GM12878 (cell line): ENCODE measurements at regions not wholly inside any gene's neighbourhood (a gene's known extent, or its start where the extent isn't known, plus 50 kb on each side); places are given as distances from the start of the nearest gene placed in this dataset.

Experiments
- ATAC-seq: fragments of 200-7000 bp; cut with Tn5 transposase; 3 replicates; pipeline ENCODE4 v1.9.1; 2020; ENCODE audit warnings: mild to moderate bottlenecking, moderate library complexity
- BruUV-seq: library from RNA; stranded (reverse); fragments of 400-500 nt; replicated peaks from 2 replicates; lab custom pipeline; 2021; lab: Mats Ljungman, UMichigan
- CTCF ChIA-PET: fragments of 300-600 bp; sonication (Branson Sonifier 250); formaldehyde crosslinking; extraction: SDS; loops from one replicate; lab custom pipeline; 2021; ENCODE audit warnings: inconsistent platforms; lab: Yijun Ruan, JAX
- POLR2A ChIA-PET: fragments of 350-600 bp; formaldehyde crosslinking; extraction: SDS; loops from one replicate; lab custom pipeline; 2021; ENCODE audit warnings: inconsistent platforms; lab: Charles Lee
- RAD21 ChIA-PET: fragments of 300-600 bp; sonication (Branson Sonifier 250); formaldehyde crosslinking; loops from one replicate; lab custom pipeline; 2023; ENCODE audit warnings: antibody characterized with exemption; ENCODE audit not compliant: unreplicated experiment; lab: Charles Lee
- SMC1A ChIA-PET: fragments of 300-600 bp; sonication (Branson Sonifier 250); formaldehyde crosslinking; loops from one replicate; lab custom pipeline; 2023; ENCODE audit not compliant: unreplicated experiment, uncharacterized antibody; lab: Charles Lee
- DNase-seq: peaks from one replicate; pipeline ENCODE4 v3.0.0-alpha.2; 2011; ENCODE audit warnings: low read depth, low spot score
- FAIRE-seq: peaks from 3 replicates; lab custom pipeline; 2011; peaks lifted over from hg19 to GRCh38; lab: Jason Lieb, UNC
- H2AFZ ChIP-seq: 2 replicates; pipeline ENCODE4 v1.6.0; 2011; ENCODE audit warnings: low read depth, low read length, control low read depth; ENCODE audit not compliant: control insufficient read depth
- H3K27ac ChIP-seq: 2 replicates; pipeline ENCODE4 v1.5.1; 2011; ENCODE audit warnings: control low read depth; ENCODE audit not compliant: control insufficient read depth, insufficient read depth
- H3K27me3 ChIP-seq, 2 experiments: replicated peaks in 1 of 2; 2 replicates each; pipeline versions ENCODE4 v1.6.0 to v1.6.1; 2011; ENCODE audit warnings: low read length in 1 of 2; ENCODE audit not compliant: control insufficient read depth in 2 of 2, insufficient read depth in 2 of 2
- H3K36me3 ChIP-seq, 2 experiments: 2 replicates each; pipeline ENCODE4 v1.5.1; 2011; ENCODE audit warnings: low read length in 1 of 2; ENCODE audit not compliant: control insufficient read depth in 2 of 2, insufficient read depth in 2 of 2
- H3K4me1 ChIP-seq: 2 replicates; pipeline ENCODE4 v1.6.1; 2011; ENCODE audit warnings: mild to moderate bottlenecking, low read length, moderate library complexity, mixed read lengths; ENCODE audit not compliant: control insufficient read depth, insufficient read depth
- H3K4me2 ChIP-seq: 2 replicates; pipeline ENCODE4 v1.6.0; 2011; ENCODE audit warnings: control low read depth; ENCODE audit not compliant: control insufficient read depth, insufficient read depth
- H3K4me3 ChIP-seq: fragments of 200-600 bp; sonication (generic); 2 replicates; pipeline ENCODE4 v1.5.1; 2016
- H3K79me2 ChIP-seq: 2 replicates; pipeline ENCODE4 v1.6.0; 2011; ENCODE audit warnings: low read length; ENCODE audit not compliant: control insufficient read depth, insufficient read depth
- H3K9ac ChIP-seq: 2 replicates; pipeline ENCODE4 v1.8.0; 2011; ENCODE audit warnings: low read length, control low read depth, mixed read lengths; ENCODE audit not compliant: control insufficient read depth, insufficient read depth
- H3K9me3 ChIP-seq: replicated peaks from 3 replicates; pipeline ENCODE4 v1.5.1; 2011; ENCODE audit warnings: mild to moderate bottlenecking, low read length; ENCODE audit not compliant: control insufficient read depth, insufficient read depth
- H4K20me1 ChIP-seq: 2 replicates; pipeline ENCODE4 v1.6.0; 2011; ENCODE audit not compliant: control insufficient read depth, insufficient read depth
- ATF2 ChIP-seq: IDR thresholded peaks from 2 replicates; pipeline ENCODE4 v1.6.1; 2012; ENCODE audit warnings: low read length, inconsistent platforms
- BCL3 ChIP-seq: IDR thresholded peaks from 2 replicates; pipeline ENCODE4 v1.6.1; 2011; ENCODE audit warnings: borderline replicate concordance, low read depth, mild to moderate bottlenecking, moderate library complexity, low read length; ENCODE audit not compliant: insufficient read depth, poor library complexity, severe bottlenecking
- BCLAF1 ChIP-seq: fragments of 450-650 bp; IDR thresholded peaks from 2 replicates; pipeline ENCODE4 v1.6.1; 2017; ENCODE audit warnings: antibody characterized with exemption, mild to moderate bottlenecking, moderate library complexity
- GATAD2B ChIP-seq: fragments of 450-650 bp; conservative IDR thresholded peaks from 2 replicates; pipeline ENCODE4 v1.6.1; 2017; ENCODE audit warnings: low read depth, mild to moderate bottlenecking, moderate library complexity
- JUND ChIP-seq: IDR thresholded peaks from 2 replicates; pipeline ENCODE4 v1.6.1; 2012; ENCODE audit warnings: low read depth, mild to moderate bottlenecking, low read length, improper control_type of control experiment, moderate library complexity
- LARP7 ChIP-seq: fragments of 450-650 bp; IDR thresholded peaks from 2 replicates; pipeline ENCODE4 v1.6.1; 2017; ENCODE audit warnings: mild to moderate bottlenecking
- MEF2A ChIP-seq: IDR thresholded peaks from 2 replicates; pipeline ENCODE4 v1.6.1; 2011; ENCODE audit warnings: low read depth, mild to moderate bottlenecking, low read length, moderate library complexity; ENCODE audit not compliant: insufficient read depth
- MTA2 ChIP-seq: fragments of 450-650 bp; IDR thresholded peaks from 2 replicates; pipeline ENCODE4 v1.6.1; 2016; ENCODE audit warnings: low read depth, mild to moderate bottlenecking, moderate library complexity
- MXI1 ChIP-seq: fragments of 150-350 bp; IDR thresholded peaks from 2 replicates; pipeline ENCODE4 v1.6.1; 2011; ENCODE audit warnings: low read depth, mild to moderate bottlenecking, inconsistent platforms, low read length, improper control_type of control experiment
- NBN ChIP-seq: fragments of 450-650 bp; IDR thresholded peaks from 2 replicates; pipeline ENCODE4 v1.6.1; 2016
- NFIC ChIP-seq: IDR thresholded peaks from 2 replicates; pipeline ENCODE4 v1.6.1; 2012; ENCODE audit warnings: low read depth, mild to moderate bottlenecking, inconsistent platforms, low read length, moderate library complexity
- PAX5 ChIP-seq: IDR thresholded peaks from 2 replicates; pipeline ENCODE4 v1.6.1; 2011; ENCODE audit warnings: low read depth, low read length, borderline replicate concordance
- POLR2A ChIP-seq: IDR thresholded peaks from 2 replicates; pipeline ENCODE4 v1.6.1; 2011; ENCODE audit warnings: low read depth, mild to moderate bottlenecking, low read length
- RUNX3 ChIP-seq: IDR thresholded peaks from 2 replicates; pipeline ENCODE4 v1.6.1; 2012; ENCODE audit warnings: low read length, inconsistent platforms
- SIN3A ChIP-seq: IDR thresholded peaks from 2 replicates; pipeline ENCODE4 v1.6.1; 2012; ENCODE audit warnings: low read depth, low read length, improper control_type of control experiment
- SPI1 ChIP-seq: IDR thresholded peaks from 2 replicates; pipeline ENCODE4 v1.6.1; 2011; ENCODE audit warnings: low read depth, mild to moderate bottlenecking, low read length, moderate library complexity, borderline replicate concordance; ENCODE audit not compliant: insufficient read depth
- TBL1XR1 ChIP-seq: IDR thresholded peaks from 2 replicates; pipeline ENCODE4 v1.6.1; 2012; ENCODE audit warnings: low read depth, low read length, improper control_type of control experiment
- ZBED1 ChIP-seq: IDR thresholded peaks from 2 replicates; pipeline ENCODE4 v1.6.1; 2016; ENCODE audit warnings: borderline replicate concordance
- WGBS: methylation state at CpG from one replicate; pipeline ENCODE4 v1.1.6; 2016; ENCODE audit warnings: low lambda C conversion rate; ENCODE audit not compliant: insufficient replicate concordance, insufficient coverage; ENCODE audit errors: missing lambda C conversion rate; 5-methylcytosine and 5-hydroxymethylcytosine counted together
- in situ Hi-C: fragments of 300-500 bp; cut with MboI; formaldehyde crosslinking; loops from 9 replicates; pipeline ENCODE4 v1.14.3; 2018; ENCODE audit warnings: mixed read lengths
- intact Hi-C: fragments of 100-400 bp; cut with micrococcal nuclease; formaldehyde crosslinking; loops from one replicate; pipeline ENCODE4 v1.14.2; 2022; ENCODE audit not compliant: unreplicated experiment

GRCh38 chr14:45867046-45867894 is 614.3 kb upstream of the MIS18BP1 start:
- intact Hi-C loops, result no loop called here
- TF ChIP-seq BCL3 (peak; percentile 33), RUNX3 (peak; percentile 7; the same call in 1 of the 2 replicates), MTA2 (no peak), ZBED1 (peak; percentile 52; the same call in 1 of the 2 replicates), MEF2A (peak; percentile 50; the same call in 1 of the 2 replicates), NFIC (peak; percentile 26; the same call in 1 of the 2 replicates), NBN (no peak), ATF2 (peak; percentile 23; the same call in 1 of the 2 replicates), TBL1XR1 (no peak), POLR2A (no peak), MXI1 (no peak), SPI1 (no peak), BCLAF1 (no peak), JUND (no peak), LARP7 (no peak), PAX5 (peak; percentile 78; the same call in 1 of the 2 replicates), GATAD2B (no peak), SIN3A (no peak)

More at GRCh38 chr14:45867046-45867894, 614.3 kb upstream of the MIS18BP1 start:
- ATAC-seq (peak; percentile 89), FAIRE-seq (peak; percentile 75), DNase-seq (peak; percentile 72)
- ChIA-PET RAD21 (interaction anchor here (0.6 to 3.7 kb wide), 13 partner anchors 15 to 459 kb away, joined by 3 to 23 read pairs (median 8); no protein-coding TSS in a partner anchor), POLR2A (interaction anchor here (0.7 to 2.7 kb wide), 5 partner anchors 9 to 59 kb away, joined by 3 to 10 read pairs (median 3); no protein-coding TSS in a partner anchor), SMC1A (interaction anchor here (0.7 to 4.6 kb wide), 33 partner anchors 11 to 373 kb away, joined by 3 to 36 read pairs (median 3); no protein-coding TSS in a partner anchor), CTCF (interaction anchor here (1.7 to 2.8 kb wide), 3 partner anchors 11 to 58 kb away, joined by 5 to 13 read pairs (median 8); no protein-coding TSS in a partner anchor)
- Histone ChIP-seq H3K36me3 (no peaks in the 10 kb centered on the region), H3K4me3 (peak overlapping the region; percentile 52), H3K4me2 (peak overlapping the region; percentile 66), H2AFZ (no peak overlapping the region), H3K9me3 (peaks cover 15% of the 10 kb centered on the region; the same call in 2 of the 3 replicates), H3K9ac (peak overlapping the region; percentile 39; the same call in 1 of the 2 replicates), H3K27me3 (no peaks in the 10 kb centered on the region), H3K4me1 (peaks cover 16% of the 10 kb centered on the region), H3K79me2 (no peaks in the 10 kb centered on the region; the same call in 1 of the 2 replicates), H4K20me1 (no peaks in the 10 kb centered on the region), H3K27ac (peak overlapping the region; percentile 93)
- in situ Hi-C loops, result no loop called here
- BruUV-seq, result no TSS peak
- 2% methylated on average over 3 of the region's 3 CpGs for WGBS
